Fibroblast of pulmonary artery (primary cell): ENCODE measurements at regions not wholly inside any gene's neighbourhood (a gene's known extent, or its start where the extent isn't known, plus 50 kb on each side); places are given as distances from the start of the nearest gene placed in this dataset.
"Not testable (repeated sequence)": the region's sequence is repeated elsewhere in the genome, so short reads cannot be mapped to it uniquely, and the experiment has no call there.

Source experiments
- DNase-seq: peaks from one replicate; pipeline ENCODE4 v3.0.0-alpha.2; 2010; ENCODE audit warnings: low read depth
- H3K4me3 ChIP-seq: replicated peaks from 2 replicates; pipeline ENCODE4 v1.5.1; 2011; ENCODE audit warnings: low read depth, mild to moderate bottlenecking, control low read depth, low read length, moderate library complexity
- CTCF ChIP-seq: IDR thresholded peaks from 2 replicates; pipeline ENCODE4 v1.5.1; 2011; ENCODE audit warnings: mild to moderate bottlenecking, control low read depth, low read length, inconsistent platforms; ENCODE audit errors: missing control alignments

GRCh38 chr15:58369956-58370355 lies 61.8 kb upstream of the LIPC start:
- no peak for DNase-seq
- no peak for TF ChIP-seq CTCF
- no peak overlapping the region for H3K4me3 ChIP-seq

GRCh38 chr15:58374147-58374546 lies 57.6 kb upstream of the LIPC start:
- no peak for TF ChIP-seq CTCF
- DNase-seq, result no peak
- H3K4me3 ChIP-seq, result no peak overlapping the region

GRCh38 chr15:58377193-58377592 lies 54.6 kb upstream of the LIPC start:
- H3K4me3 ChIP-seq, result no peak overlapping the region
- no peak for TF ChIP-seq CTCF
- no peak for DNase-seq

GRCh38 chr15:58378241-58379085 lies 53.3 kb upstream of the LIPC start:
- no peak for TF ChIP-seq CTCF
- DNase-seq, result peak; percentile 35
- no peak overlapping the region for H3K4me3 ChIP-seq

GRCh38 chr15:58379454-58379853 lies 52.3 kb upstream of the LIPC start:
- not testable (repeated sequence) for DNase-seq, H3K4me3 ChIP-seq

GRCh38 chr15:58380280-58380945 lies 51.4 kb upstream of the LIPC start:
- peak; percentile 52 for DNase-seq
- H3K4me3 ChIP-seq, result no peak overlapping the region
- no peak for TF ChIP-seq CTCF

- no peak for TF ChIP-seq CTCF
- no peak for DNase-seq
- H3K4me3 ChIP-seq, result no peak overlapping the region
Measured at GRCh38 chr15:58381697-58382096, 50.1 kb upstream of the LIPC start.
